K562 (cell line): ENCODE measurements at regions not wholly inside any gene's neighbourhood (a gene's known extent, or its start where the extent isn't known, plus 50 kb on each side); places are given as distances from the start of the nearest gene placed in this dataset.

Experiments
- ATAC-seq: fragments of 200-7000 bp; cut with Tn5 transposase; 3 replicates; pipeline ENCODE4 v1.9.1; 2020; ENCODE audit warnings: moderate library complexity
- BruUV-seq: library from RNA; stranded (reverse); fragments of 400-500 nt; replicated peaks from 2 replicates; lab custom pipeline; 2021; lab: Mats Ljungman, UMichigan
- CTCF ChIA-PET: fragments of 300-600 bp; formaldehyde crosslinking; extraction: SDS; loops from one replicate; lab custom pipeline; 2021; ENCODE audit warnings: low intra/inter-chr PET ratio; lab: Yijun Ruan, JAX
- POLR2A ChIA-PET: fragments of 300-600, 350-650 bp; sonication (Branson Sonifier 250); formaldehyde crosslinking; extraction: SDS; loops from one replicate; lab custom pipeline; 2021; ENCODE audit warnings: antibody characterized with exemption, inconsistent platforms; lab: Yijun Ruan, JAX
- DNase-seq, 4 experiments: peaks; one replicate each; pipeline versions ENCODE4 v3.0.0 to v3.0.0-alpha.2; 2011 to 2018; ENCODE audit warnings: low spot score in 3 of 4, mixed read lengths in 3 of 4; ENCODE audit errors: extremely low read depth in 1 of 4
- FAIRE-seq: peaks from 2 replicates; lab custom pipeline; 2011; peaks lifted over from hg19 to GRCh38; lab: Jason Lieb, UNC
- H2AFZ ChIP-seq: 2 replicates; pipeline ENCODE4 v1.6.0; 2011; ENCODE audit warnings: low read depth, low read length, control low read depth, inconsistent platforms
- H3K27ac ChIP-seq: fragments of 200-600 bp; 3 replicates; pipeline ENCODE4 v1.8.0; 2011; ENCODE audit warnings: low read depth, mild to moderate bottlenecking, control low read depth, inconsistent platforms, low read length, moderate library complexity, mixed read lengths; ENCODE audit errors: extremely low read depth
- H3K27me3 ChIP-seq, 2 experiments: fragments of 300-600 bp in 1 of 2; 2 replicates in 1 of 2; 3 replicates in 1 of 2; pipeline versions ENCODE4 v1.6.0 to v1.8.0; 2011; ENCODE audit warnings: inconsistent platforms in 2 of 2, low read length in 2 of 2, mild to moderate bottlenecking in 1 of 2, mixed read lengths in 1 of 2, moderate library complexity in 1 of 2; ENCODE audit not compliant: control insufficient read depth in 2 of 2, insufficient read depth in 2 of 2
- H3K36me3 ChIP-seq: fragments of 300-600 bp; 3 replicates; pipeline ENCODE4 v1.8.0; 2011; ENCODE audit warnings: mild to moderate bottlenecking, low read length, inconsistent platforms; ENCODE audit not compliant: control insufficient read depth, insufficient read depth
- H3K4me1 ChIP-seq, 2 experiments: fragments of 200-600 bp in 1 of 2; replicated peaks in 1 of 2; 2 replicates in 1 of 2; 3 replicates in 1 of 2; pipeline versions ENCODE4 v1.5.1 to v1.8.0; 2011; ENCODE audit warnings: inconsistent platforms in 2 of 2, low read length in 2 of 2, mild to moderate bottlenecking in 1 of 2, mixed read lengths in 1 of 2, moderate library complexity in 1 of 2; ENCODE audit not compliant: control insufficient read depth in 2 of 2, insufficient read depth in 2 of 2
- H3K4me2 ChIP-seq: 2 replicates; pipeline ENCODE4 v1.6.1; 2011; ENCODE audit warnings: low read length, control low read depth, inconsistent platforms, mixed read lengths; ENCODE audit not compliant: insufficient read depth
- H3K4me3 ChIP-seq: fragments of 200-600 bp; sonication (generic), shearing (Covaris generic); 2 replicates; pipeline ENCODE4 v1.5.1; 2016; ENCODE audit warnings: control low read depth, inconsistent platforms
- H3K79me2 ChIP-seq: fragments of 200-600 bp; 3 replicates; pipeline ENCODE4 v1.8.0; 2011; ENCODE audit warnings: low read length, inconsistent platforms; ENCODE audit not compliant: control insufficient read depth, insufficient read depth
- H3K9ac ChIP-seq, 2 experiments: 2 replicates each; pipeline versions ENCODE4 v1.6.0 to v1.6.1; 2011; ENCODE audit warnings: low read depth in 2 of 2, low read length in 2 of 2, control low read depth in 1 of 2, inconsistent platforms in 1 of 2, mild to moderate bottlenecking in 1 of 2, mixed read lengths in 1 of 2; ENCODE audit not compliant: insufficient read depth in 1 of 2
- H3K9me1 ChIP-seq: one replicate; pipeline ENCODE4 v1.6.0; 2011; ENCODE audit warnings: inconsistent platforms, mild to moderate bottlenecking, low read length, moderate library complexity; ENCODE audit not compliant: control insufficient read depth, insufficient read depth
- H3K9me3 ChIP-seq: replicated peaks from 2 replicates; pipeline ENCODE4 v1.5.1; 2011; ENCODE audit warnings: low read depth, low read length, inconsistent platforms; ENCODE audit not compliant: control insufficient read depth, insufficient read depth
- H4K20me1 ChIP-seq: replicated peaks from 2 replicates; pipeline ENCODE4 v1.6.1; 2011; ENCODE audit warnings: low read length, inconsistent platforms, mixed read lengths; ENCODE audit not compliant: control insufficient read depth, insufficient read depth
- AFF1 ChIP-seq, 2 experiments: fragments of 450-650 bp; IDR thresholded peaks; 2 replicates each; pipeline ENCODE4 v1.6.1; 2018; ENCODE audit warnings: mild to moderate bottlenecking in 2 of 2, low read depth in 1 of 2; ENCODE audit not compliant: partially characterized antibody in 2 of 2
- CBX1 ChIP-seq: sonication (generic); IDR thresholded peaks from 2 replicates; pipeline ENCODE4 v1.6.1; 2016; ENCODE audit warnings: antibody characterized with exemption, low read depth, mild to moderate bottlenecking
- FOXM1 ChIP-seq, 2 experiments: fragments of 450-650 bp in 1 of 2; sonication (generic) in 1 of 2; formaldehyde crosslinking in 1 of 2; IDR thresholded peaks; 2 replicates each; pipeline versions ENCODE4 v1.6.1 to v1.9.0; 2017 to 2022; ENCODE audit warnings: low read depth in 2 of 2, mild to moderate bottlenecking in 2 of 2, missing genetic modification reagents in 1 of 2, moderate library complexity in 1 of 2
- IRF9 ChIP-seq: fragments of 450-650 bp; IDR thresholded peaks from 2 replicates; pipeline ENCODE4 v1.6.1; 2016; ENCODE audit warnings: missing biosample characterization, missing genetic modification characterization
- MBD2 ChIP-seq: sonication (generic); IDR thresholded peaks from 2 replicates; pipeline ENCODE4 v1.6.1; 2016; ENCODE audit warnings: low read depth, borderline replicate concordance
- MTF1 ChIP-seq: fragments of 250-450 bp; sonication (Bioruptor Pico); IDR thresholded peaks from 2 replicates; pipeline ENCODE4 v1.9.0; 2021; ENCODE audit warnings: moderate library complexity, mild to moderate bottlenecking, inconsistent platforms, borderline replicate concordance
- NR2C2 ChIP-seq, 2 experiments: fragments of 200-800 bp in 1 of 2; sonication (Bioruptor generic) in 1 of 2; sonication (generic) in 1 of 2; formaldehyde crosslinking in 1 of 2; IDR thresholded peaks; 2 replicates each; pipeline versions ENCODE4 v1.6.1 to v1.8.0; 2016 to 2022; ENCODE audit warnings: mild to moderate bottlenecking in 1 of 2, missing compliant biosample characterization in 1 of 2, missing genetic modification characterization in 1 of 2, missing genetic modification reagents in 1 of 2
- POLR3G ChIP-seq: IDR thresholded peaks from 2 replicates; pipeline ENCODE4 v1.6.1; 2011; ENCODE audit not compliant: insufficient read length, insufficient replicate concordance; ENCODE audit errors: extremely low read depth
- POU5F1 ChIP-seq: fragments of 150-350 bp; IDR thresholded peaks from 2 replicates; pipeline ENCODE4 v1.6.1; 2014; ENCODE audit warnings: borderline replicate concordance, low read length, low read depth, mild to moderate bottlenecking; ENCODE audit not compliant: partially characterized antibody
- RBM15 ChIP-seq: fragments of 200-400 bp; formaldehyde crosslinking; IDR thresholded peaks from 2 replicates; pipeline ENCODE4 v1.6.1; 2018; ENCODE audit warnings: mild to moderate bottlenecking, low read length, moderate library complexity; ENCODE audit not compliant: insufficient read depth
- TCF7 ChIP-seq: sonication (generic); IDR thresholded peaks from 2 replicates; pipeline ENCODE4 v1.6.1; 2016; ENCODE audit warnings: antibody characterized with exemption, borderline replicate concordance
- YY1 ChIP-seq, 3 experiments: IDR thresholded peaks; 2 replicates each; pipeline ENCODE4 v1.6.1; 2011; ENCODE audit warnings: low read length in 2 of 3, mild to moderate bottlenecking in 2 of 3, moderate library complexity in 2 of 3, borderline replicate concordance in 1 of 3, control low read depth in 1 of 3, low read depth in 1 of 3; ENCODE audit not compliant: insufficient read depth in 3 of 3, insufficient replicate concordance in 2 of 3, control insufficient read depth in 1 of 3, insufficient read length in 1 of 3; ENCODE audit errors: extremely low read depth in 1 of 3
- ZNF398 ChIP-seq: fragments of 250-450 bp; sonication (Bioruptor Pico); IDR thresholded peaks from 2 replicates; pipeline ENCODE4 v1.8.0; 2021; ENCODE audit warnings: moderate library complexity, mild to moderate bottlenecking, inconsistent platforms
- WGBS: fragments of 100-300 bp; shearing (Covaris generic); methylation state at CpG from one replicate; pipeline ENCODE4 v1.1.6; 2016; ENCODE audit warnings: low coverage, mixed read lengths; ENCODE audit not compliant: insufficient coverage; ENCODE audit errors: missing lambda C conversion rate; 5-methylcytosine and 5-hydroxymethylcytosine counted together
- in situ Hi-C: fragments of 300-500 bp; cut with MboI; formaldehyde crosslinking; loops from 4 replicates; pipeline ENCODE4 v1.15.0; 2018; ENCODE audit warnings: inconsistent platforms, mixed read lengths
- intact Hi-C: fragments of 100-400 bp; cut with micrococcal nuclease; formaldehyde crosslinking; loops from 2 replicates; pipeline ENCODE4 v1.14.2; 2022

GRCh38 chr7:45363669-45364068 lies 206.1 kb downstream of the RAMP3 start (continued):
- TF ChIP-seq IRF9 (tag) (no peak), MBD2 (no peak), FOXM1 (IDR thresholded peaks at IDR 0.05; ENCODE audit: low read depth) (no peak), FOXM1 (CRISPR knock-in tag; IDR thresholded peaks at IDR 0.05; ENCODE audit: low read depth) (no peak), RBM15 (no peak)

- Histone ChIP-seq H3K79me2 (no peaks in the 10 kb centered on the region), H3K27ac (no peak overlapping the region), H2AFZ (no peak overlapping the region), H3K4me2 (no peak overlapping the region), H3K4me1 (no peaks in the 10 kb centered on the region), H3K4me3 (no peak overlapping the region), H3K9me1 (no peaks in the 10 kb centered on the region), H3K9ac (no peak overlapping the region), H3K9me3 (no peaks in the 10 kb centered on the region), H3K27me3 (peaks cover 0 to 5% of the 10 kb centered on the region in 2 experiments; a peak in 1 of 5 replicates), H3K36me3 (no peaks in the 10 kb centered on the region), H4K20me1 (no peaks in the 10 kb centered on the region)
- TF ChIP-seq POLR3G (no peak), TCF7 (no peak), YY1 (IDR thresholded peaks at IDR 0.05; ENCODE audit: borderline replicate concordance in 1 of 3, control insufficient read depth in 1 of 3, extremely low read depth in 1 of 3, insufficient read depth in 3 of 3, insufficient read length in 1 of 3, insufficient replicate concordance in 2 of 3, low read depth in 1 of 3, low read length in 2 of 3) (no peak), POU5F1 (no peak), ZNF398 (CRISPR knock-in tag) (no peak), CBX1 (no peak), AFF1 (IDR thresholded peaks at IDR 0.05; ENCODE audit: low read depth in 1 of 2, partially characterized antibody in 2 of 2) (no peak), MTF1 (CRISPR knock-in tag) (no peak), NR2C2 (CRISPR knock-in tag; IDR thresholded peaks at IDR 0.05) (no peak), NR2C2 (tag; IDR thresholded peaks at IDR 0.05) (no peak)
- BruUV-seq, result no TSS peak
- DNase-seq (no peak), ATAC-seq (no peak), FAIRE-seq (no peak)
- in situ Hi-C loops (no loop called here), intact Hi-C loops (no loop called here)
- ChIA-PET CTCF (no interaction called here), POLR2A (no interaction called here)
- 0% methylated on average over 4 of the region's 4 CpGs for WGBS
Measured at GRCh38 chr7:45365341-45365740, 207.8 kb downstream of the RAMP3 start.
